IPS-18c (cell line): ENCODE measurements at regions not wholly inside any gene's neighbourhood (a gene's known extent, or its start where the extent isn't known, plus 50 kb on each side); places are given as distances from the start of the nearest gene placed in this dataset.

ENCODE experiments used
- H3K4me3 ChIP-seq: 2 replicates; pipeline ENCODE4 v1.7.0; 2013; ENCODE audit warnings: low read depth, mild to moderate bottlenecking, low read length, moderate library complexity; ENCODE audit not compliant: insufficient read depth
- H3K9me3 ChIP-seq: one replicate; pipeline ENCODE4 v1.6.1; 2013; ENCODE audit warnings: mild to moderate bottlenecking, low read length, moderate library complexity; ENCODE audit not compliant: control insufficient read depth, insufficient read depth

DNA sequence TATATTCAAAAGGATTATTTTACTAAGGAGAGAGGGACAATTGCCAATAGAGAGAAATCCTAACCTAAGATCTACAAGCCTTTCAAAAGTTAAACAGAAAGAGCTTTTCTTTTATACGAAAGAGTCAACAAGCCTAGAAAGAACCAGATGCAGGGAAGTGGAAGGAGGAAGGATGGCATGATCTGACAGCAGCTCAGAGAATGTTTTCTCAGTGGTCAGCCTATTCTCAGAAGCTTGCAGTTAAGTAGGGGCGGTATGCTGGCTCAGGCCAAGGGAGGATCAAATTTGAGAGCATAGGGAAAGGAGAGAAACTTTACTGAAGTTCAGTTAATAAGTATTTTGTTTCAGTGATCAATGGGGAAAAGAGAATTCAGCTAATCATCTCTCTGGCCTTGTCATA, 88.0 kb upstream of the FTMT start:
- Histone ChIP-seq H3K9me3 (no peaks in the 10 kb centered on the region), H3K4me3 (no peak overlapping the region)

DNA sequence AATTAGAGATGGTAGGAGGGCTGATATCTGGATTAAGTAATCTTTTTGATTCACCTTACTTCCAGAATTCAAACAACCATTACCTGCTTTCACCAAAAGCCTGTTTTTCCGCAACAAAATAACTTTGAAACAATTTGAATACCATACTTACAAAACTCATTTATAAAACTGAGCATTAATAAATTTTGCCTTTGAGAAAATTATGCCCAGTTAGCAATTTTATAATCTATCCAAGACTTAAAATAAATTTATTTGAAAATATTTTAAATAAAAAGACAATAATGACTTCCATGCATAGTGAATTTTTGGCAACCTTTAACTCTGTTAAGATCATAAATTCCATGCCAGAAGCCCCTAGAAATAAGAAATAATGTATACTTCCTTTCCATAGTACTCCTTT, 71.3 kb upstream of the FTMT start:
- no peak overlapping the region for H3K4me3 ChIP-seq
- no peaks in the 10 kb centered on the region for H3K9me3 ChIP-seq

DNA sequence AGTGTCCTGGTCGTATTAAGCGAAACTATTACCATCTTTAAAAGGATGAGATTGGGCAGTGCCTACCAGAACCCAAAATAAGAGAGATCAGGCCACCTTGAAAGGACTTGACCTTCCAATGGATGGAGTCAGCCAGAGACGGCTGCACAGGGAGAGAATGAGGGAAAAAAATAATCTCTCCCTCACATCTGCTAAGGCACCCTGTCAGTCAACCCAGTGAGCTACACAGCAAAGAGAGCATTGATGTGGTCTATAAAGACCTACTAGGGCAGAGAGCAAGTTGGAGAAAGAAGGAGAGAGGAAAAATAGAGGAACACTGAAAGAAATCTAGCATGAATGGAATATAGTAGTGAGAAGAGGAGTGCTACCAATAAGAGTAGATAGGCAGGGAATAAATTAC, 68.0 kb upstream of the FTMT start:
- Histone ChIP-seq H3K9me3 (no peaks in the 10 kb centered on the region), H3K4me3 (no peak overlapping the region)

DNA sequence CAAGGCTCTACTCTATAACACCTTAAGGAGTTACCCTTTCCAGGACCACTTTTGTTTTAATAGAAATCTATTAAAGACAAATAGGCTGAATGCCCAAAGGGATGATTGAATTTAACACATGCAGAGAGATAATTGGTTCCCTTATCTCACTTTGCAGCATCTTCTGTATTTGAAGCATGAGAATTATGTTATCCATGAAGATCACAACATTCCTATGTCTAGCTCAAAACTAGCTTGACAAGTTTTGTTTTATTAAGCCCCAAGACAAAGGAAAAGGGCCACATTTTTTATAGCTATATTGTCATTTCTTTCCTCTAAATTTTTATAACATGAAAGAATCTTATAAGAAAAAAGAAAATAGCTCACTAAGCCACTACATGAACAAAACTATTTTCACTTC, 57.9 kb upstream of the FTMT start:
- H3K4me3 ChIP-seq, result no peak overlapping the region
- no peaks in the 10 kb centered on the region for H3K9me3 ChIP-seq

DNA sequence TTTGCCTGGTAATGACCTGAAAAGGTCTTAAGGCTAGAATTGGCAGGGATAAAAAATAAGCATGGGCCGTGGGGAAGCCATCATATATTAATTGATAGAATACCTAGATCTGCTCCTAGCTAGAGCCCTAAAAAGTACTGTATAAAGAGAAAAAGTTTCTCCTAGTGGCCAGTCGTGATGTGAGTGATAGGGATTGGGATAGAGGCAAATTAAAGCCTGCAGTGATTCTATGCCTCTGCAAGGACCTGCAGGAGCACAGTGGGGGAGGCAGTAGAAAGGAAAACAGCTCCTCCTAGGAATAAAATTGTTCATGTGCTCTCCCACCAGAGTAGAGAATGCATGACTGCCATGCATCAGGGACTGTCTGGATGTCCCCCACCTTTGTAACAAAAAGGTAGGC, 56.2 kb upstream of the FTMT start:
- H3K4me3 ChIP-seq, result no peak overlapping the region

DNA sequence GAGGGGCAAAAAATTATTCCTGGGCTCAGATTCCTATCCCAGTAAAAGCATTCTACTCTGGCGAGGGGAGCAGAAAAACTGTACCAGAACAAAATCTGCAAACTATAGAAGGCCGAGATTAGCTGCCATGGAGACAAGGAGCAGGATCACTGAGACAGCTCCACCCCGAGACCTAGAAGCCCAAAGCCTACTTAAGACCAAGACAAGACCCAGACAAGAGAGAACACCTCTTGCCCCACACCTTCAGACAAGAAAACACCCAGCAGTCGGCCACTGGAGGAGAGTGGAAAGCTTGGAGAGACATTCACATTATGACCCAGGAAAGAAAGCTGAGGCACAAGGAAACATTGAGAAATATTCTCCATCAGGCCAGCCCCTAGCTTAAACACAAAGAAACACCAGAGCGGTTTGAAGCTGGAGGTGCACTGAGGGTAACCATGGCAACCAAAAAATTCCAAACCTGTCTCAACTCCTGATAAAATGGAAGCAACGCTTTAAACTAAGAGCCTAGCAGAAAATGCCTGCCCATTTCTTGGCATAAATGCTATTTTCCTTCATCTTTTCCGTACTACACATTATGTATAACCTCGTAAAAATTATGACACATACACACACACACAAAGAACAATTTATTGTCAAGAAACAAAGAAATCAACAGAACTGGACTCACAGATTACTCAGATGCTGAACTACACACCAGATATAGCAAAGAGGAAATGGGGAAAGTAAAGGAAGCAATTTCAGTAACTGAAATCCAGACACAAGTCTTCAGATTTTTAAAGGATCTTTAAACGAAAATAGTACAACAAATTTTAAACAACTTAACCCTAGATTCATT, 53.8 kb upstream of the FTMT start:
- H3K4me3 ChIP-seq, result no peak overlapping the region
- no peaks in the 10 kb centered on the region for H3K9me3 ChIP-seq

More for the DNA sequence above, 56.2 kb upstream of the FTMT start:
- no peaks in the 10 kb centered on the region for H3K9me3 ChIP-seq
